Lung (tissue), 11 donors: ENCODE measurements at regions not wholly inside any gene's neighbourhood (a gene's known extent, or its start where the extent isn't known, plus 50 kb on each side); places are given as distances from the start of the nearest gene placed in this dataset.

Experiments used
- ATAC-seq: fragments of 200-7000 bp; cut with Tn5 transposase; one replicate; pipeline ENCODE4 v1.9.1; 2020; ENCODE audit warnings: moderate number of reproducible peaks; ENCODE audit not compliant: insufficient read depth, low FRiP score
- DNase-seq, 3 donors: peaks; one replicate each; pipeline ENCODE4 v3.0.0-alpha.2; 2013 to 2017
- H3K27ac ChIP-seq, 2 donors: one replicate each; pipeline ENCODE4 v1.5.1; 2013; ENCODE audit warnings: mild to moderate bottlenecking in 2 of 2, moderate library complexity in 2 of 2, control low read depth in 1 of 2, inconsistent platforms in 1 of 2, low read depth in 1 of 2, low read length in 1 of 2
- H3K27me3 ChIP-seq, 3 donors: one replicate each; pipeline ENCODE4 v1.5.1; 2013; ENCODE audit warnings: low read length in 2 of 3; ENCODE audit not compliant: control insufficient read depth in 3 of 3, insufficient read depth in 3 of 3
- H3K36me3 ChIP-seq, 4 donors: one replicate each; pipeline ENCODE4 v1.5.1; 2013; ENCODE audit warnings: low read length in 4 of 4, mild to moderate bottlenecking in 1 of 4, moderate library complexity in 1 of 4; ENCODE audit not compliant: control insufficient read depth in 4 of 4, insufficient read depth in 4 of 4
- H3K4me1 ChIP-seq, 5 donors: one replicate each; pipeline ENCODE4 v1.5.1; 2013; ENCODE audit warnings: low read length in 5 of 5, mild to moderate bottlenecking in 2 of 5, moderate library complexity in 1 of 5; ENCODE audit not compliant: control insufficient read depth in 5 of 5, insufficient read depth in 5 of 5
- H3K4me3 ChIP-seq: one replicate; pipeline ENCODE4 v1.5.1; 2013; ENCODE audit warnings: mild to moderate bottlenecking, control low read depth, moderate library complexity
- H3K9ac ChIP-seq, 2 donors: one replicate each; pipeline ENCODE4 v1.5.1; 2013; ENCODE audit warnings: low read length in 2 of 2, control low read depth in 1 of 2; ENCODE audit not compliant: insufficient read depth in 1 of 2
- H3K9me3 ChIP-seq, 4 donors: one replicate each; pipeline ENCODE4 v1.5.1; 2013; ENCODE audit warnings: low read length in 3 of 4, mild to moderate bottlenecking in 1 of 4, moderate library complexity in 1 of 4; ENCODE audit not compliant: control insufficient read depth in 4 of 4, insufficient read depth in 3 of 4
- CTCF ChIP-seq: IDR thresholded peaks from 2 replicates; pipeline ENCODE4 v1.5.1; 2012; ENCODE audit warnings: mild to moderate bottlenecking; ENCODE audit errors: control extremely low read depth, extremely low read depth
- WGBS, 2 donors: extraction: QIAGEN DNeasy Blood & Tissue Kit; methylation state at CpG; one replicate each; pipeline ENCODE4 v1.1.7; 2013; 5-methylcytosine and 5-hydroxymethylcytosine counted together
- donor health status: control.
- donor health status: control.
- donor health status: Bipolar disorder and iron deficiency.
- donor health status: healthy.
- donor health status: DM: yes; HTN: yes; CAD: no.

GRCh38 chr6:100167585-100167984, 173.6 kb upstream of the MCHR2 start:
- Histone ChIP-seq H3K27me3 (no peaks in the 10 kb centered on the region), H3K36me3 (no peaks in the 10 kb centered on the region), H3K4me1 (no peaks in the 10 kb centered on the region), H3K9ac (no peak overlapping the region), H3K4me3 (no peak overlapping the region), H3K9me3 (no peaks in the 10 kb centered on the region), H3K27ac (no peak overlapping the region)
- 29 to 39% methylated on average over 4 of the region's 4 CpGs for WGBS, 2 donors
- no peak for TF ChIP-seq CTCF
- ATAC-seq = no peak
- DNase-seq = no peak

GRCh38 chr6:100166956-100167355, 172.9 kb upstream of the MCHR2 start:
- ATAC-seq = no peak
- no peak overlapping the region for H3K9ac ChIP-seq
- H3K9me3 ChIP-seq = no peaks in the 10 kb centered on the region
- no peak overlapping the region for H3K27ac ChIP-seq
- H3K27me3 ChIP-seq = peaks cover 0 to 3% (median 0%) of the 10 kb centered on the region in 3 donors
- H3K4me3 ChIP-seq = no peak overlapping the region
- no peaks in the 10 kb centered on the region for H3K4me1 ChIP-seq
- no peak for DNase-seq
- 29 to 36% methylated on average over 2 of the region's 2 CpGs for WGBS, 2 donors
- no peak for TF ChIP-seq CTCF
- H3K36me3 ChIP-seq = no peaks in the 10 kb centered on the region

GRCh38 chr6:100165442-100165841, 171.4 kb upstream of the MCHR2 start:
- no peak overlapping the region for H3K4me3 ChIP-seq
- no peaks in the 10 kb centered on the region for H3K9me3 ChIP-seq
- H3K36me3 ChIP-seq = no peaks in the 10 kb centered on the region
- no peaks in the 10 kb centered on the region for H3K4me1 ChIP-seq
- ATAC-seq (no peak), DNase-seq (no peak)
- no peak overlapping the region for H3K9ac ChIP-seq
- H3K27me3 ChIP-seq = peaks cover 0 to 4% (median 0%) of the 10 kb centered on the region in 3 donors
- no peak for TF ChIP-seq CTCF
- H3K27ac ChIP-seq = no peak overlapping the region

GRCh38 chr6:100163035-100163434, 169.0 kb upstream of the MCHR2 start:
- H3K27ac ChIP-seq = no peak overlapping the region
- H3K27me3 ChIP-seq = peaks cover 0 to 4% (median 0%) of the 10 kb centered on the region in 3 donors
- H3K36me3 ChIP-seq = no peaks in the 10 kb centered on the region
- no peak for DNase-seq
- H3K9me3 ChIP-seq = no peaks in the 10 kb centered on the region
- ATAC-seq = no peak
- H3K4me3 ChIP-seq = no peak overlapping the region
- H3K4me1 ChIP-seq = no peaks in the 10 kb centered on the region
- H3K9ac ChIP-seq = no peak overlapping the region
- WGBS, 2 donors = 33 to 43% methylated on average over 5 of the region's 5 CpGs
- no peak for TF ChIP-seq CTCF
